CD14-positive monocyte (primary cell): ENCODE measurements at regions not wholly inside any gene's neighbourhood (a gene's known extent, or its start where the extent isn't known, plus 50 kb on each side); places are given as distances from the start of the nearest gene placed in this dataset.

Experiments used
- DNase-seq, 3 donors: peaks; one replicate each; pipeline ENCODE4 v3.0.0-alpha.2; 2011 to 2022
- H2AFZ ChIP-seq: 2 replicates; pipeline ENCODE4 v1.6.0; 2012; ENCODE audit warnings: mild to moderate bottlenecking, low read depth, low read length, inconsistent platforms; ENCODE audit not compliant: insufficient read depth, poor library complexity, severe bottlenecking
- H3K27ac ChIP-seq, 2 donors: 1 replicate in 1 of 2; 2 replicates in 1 of 2; pipeline ENCODE4 v1.5.1; 2012 to 2013; ENCODE audit warnings: low read length in 2 of 2, control low read depth in 1 of 2, inconsistent platforms in 1 of 2, low read depth in 1 of 2, mild to moderate bottlenecking in 1 of 2
- H3K27me3 ChIP-seq, 2 donors: one replicate each; pipeline versions ENCODE4 v1.6.0 to v1.6.1; 2011 to 2013; ENCODE audit warnings: low read length in 2 of 2; ENCODE audit not compliant: control insufficient read depth in 2 of 2, insufficient read depth in 2 of 2
- H3K36me3 ChIP-seq, 2 donors: replicated peaks in 1 of 2; 1 replicate in 1 of 2; 2 replicates in 1 of 2; pipeline versions ENCODE4 v1.5.1 to v1.6.1; 2012 to 2013; ENCODE audit warnings: low read length in 2 of 2, control low read depth in 1 of 2, inconsistent platforms in 1 of 2, mild to moderate bottlenecking in 1 of 2; ENCODE audit not compliant: insufficient read depth in 2 of 2, control insufficient read depth in 1 of 2
- H3K4me1 ChIP-seq, 2 donors: 1 replicate in 1 of 2; 2 replicates in 1 of 2; pipeline versions ENCODE4 v1.5.1 to v1.6.1; 2012 to 2013; ENCODE audit warnings: low read length in 2 of 2, control low read depth in 1 of 2, inconsistent platforms in 1 of 2, mild to moderate bottlenecking in 1 of 2, moderate library complexity in 1 of 2; ENCODE audit not compliant: insufficient read depth in 2 of 2, control insufficient read depth in 1 of 2
- H3K4me2 ChIP-seq: replicated peaks from 2 replicates; pipeline ENCODE3; 2012; ENCODE audit warnings: low read length, moderate library complexity, mild to moderate bottlenecking; ENCODE audit not compliant: poor library complexity, severe bottlenecking; ENCODE audit errors: extremely low read depth
- H3K4me3 ChIP-seq, 3 experiments: fragments of 200-600 bp in 1 of 3; sonication (generic) in 1 of 3; replicated peaks in 1 of 3; 1 replicate in 2 of 3; 2 replicates in 1 of 3; pipeline ENCODE4 v1.5.1; 2011 to 2013; ENCODE audit warnings: low read length in 3 of 3, mild to moderate bottlenecking in 3 of 3, control low read depth in 2 of 3, low read depth in 2 of 3, inconsistent platforms in 1 of 3, moderate library complexity in 1 of 3
- H3K79me2 ChIP-seq: 2 replicates; pipeline ENCODE4 v1.6.0; 2012; ENCODE audit warnings: mild to moderate bottlenecking, control low read depth, inconsistent platforms, low read length, moderate library complexity; ENCODE audit not compliant: insufficient read depth
- H3K9ac ChIP-seq: 2 replicates; pipeline ENCODE4 v1.6.0; 2017; ENCODE audit warnings: low read length, mild to moderate bottlenecking; ENCODE audit not compliant: insufficient read depth, poor library complexity, severe bottlenecking
- H3K9me3 ChIP-seq, 2 donors: replicated peaks in 1 of 2; 1 replicate in 1 of 2; 2 replicates in 1 of 2; pipeline versions ENCODE4 v1.5.1 to v1.6.1; 2012 to 2013; ENCODE audit warnings: low read length in 2 of 2, control low read depth in 1 of 2; ENCODE audit not compliant: control insufficient read depth in 1 of 2, insufficient read depth in 1 of 2
- H4K20me1 ChIP-seq: 2 replicates; pipeline ENCODE4 v1.6.0; 2012; ENCODE audit warnings: mild to moderate bottlenecking, low read length, control low read depth, moderate library complexity; ENCODE audit not compliant: insufficient read depth
- H3K27ac Mint-ChIP-seq, 7 donors: one replicate each; pipeline ENCODE4 v1.8.0; 2020; ENCODE audit warnings: mild to moderate bottlenecking in 7 of 7, mixed read lengths in 7 of 7, moderate library complexity in 6 of 7, inconsistent platforms in 2 of 7
- H3K27me3 Mint-ChIP-seq, 3 donors: one replicate each; pipeline ENCODE4 v1.8.0; 2021 to 2022; ENCODE audit warnings: low read depth in 3 of 3, mild to moderate bottlenecking in 3 of 3, mixed read lengths in 3 of 3, moderate library complexity in 3 of 3, inconsistent platforms in 1 of 3
- H3K36me3 Mint-ChIP-seq, 2 donors: one replicate each; pipeline ENCODE4 v1.8.0; 2020; ENCODE audit warnings: mixed read lengths in 2 of 2, inconsistent platforms in 1 of 2, mild to moderate bottlenecking in 1 of 2
- H3K4me1 Mint-ChIP-seq: one replicate; pipeline ENCODE4 v1.8.0; 2020; ENCODE audit warnings: mild to moderate bottlenecking, mixed read lengths
- H3K4me3 Mint-ChIP-seq, 2 donors: one replicate each; pipeline ENCODE4 v1.8.0; 2020; ENCODE audit warnings: mild to moderate bottlenecking in 2 of 2, mixed read lengths in 2 of 2, moderate library complexity in 1 of 2
- H3K9me3 Mint-ChIP-seq, 7 donors: one replicate each; pipeline ENCODE4 v1.8.0; 2020 to 2022; ENCODE audit warnings: mixed read lengths in 7 of 7, mild to moderate bottlenecking in 6 of 7, moderate library complexity in 6 of 7, inconsistent platforms in 2 of 7
- CTCF ChIP-seq: fragments of 200-600 bp; IDR thresholded peaks from one replicate; pipeline ENCODE4 v1.8.0; 2022; ENCODE audit warnings: antibody characterized with exemption, mild to moderate bottlenecking
- WGBS: methylation state at CpG from one replicate; pipeline ENCODE4 v1.1.5; 2013; ENCODE audit warnings: missing lambda C conversion rate; ENCODE audit not compliant: insufficient coverage; 5-methylcytosine and 5-hydroxymethylcytosine counted together
- intact Hi-C, 2 donors: fragments of 100-400 bp; cut with micrococcal nuclease; formaldehyde crosslinking; loops; one replicate each; pipeline versions ENCODE4 v1.15.0 to v1.15.1; 2023

- Mint-ChIP-seq H3K27me3 (peaks cover 0 to 3% (median 0%) of the 10 kb centered on the region in 3 donors), H3K4me1 (no peaks in the 10 kb centered on the region), H3K9me3 (peaks cover 0 to 12% (median 3%) of the 10 kb centered on the region in 7 donors), H3K4me3 (no peak overlapping the region), H3K27ac (no peak overlapping the region), H3K36me3 (no peaks in the 10 kb centered on the region)
- Histone ChIP-seq H3K9me3 (no peaks in the 10 kb centered on the region), H3K27ac (no peak overlapping the region), H3K4me2 (no peak overlapping the region), H3K27me3 (no peaks in the 10 kb centered on the region), H3K4me1 (no peaks in the 10 kb centered on the region), H2AFZ (no peak overlapping the region), H3K79me2 (no peaks in the 10 kb centered on the region), H3K4me3 (no peak overlapping the region), H3K9ac (no peak overlapping the region), H4K20me1 (no peaks in the 10 kb centered on the region), H3K36me3 (no peaks in the 10 kb centered on the region)
- no peak for TF ChIP-seq CTCF
- intact Hi-C loops = no loop called here
- no CpG with 5 or more reads among the region's 4 CpGs for WGBS
- no peak for DNase-seq
Measured at GRCh38 chr10:52420656-52421055, 106.6 kb downstream of the DKK1 start.

GRCh38 chr10:52423369-52423768, 109.3 kb downstream of the DKK1 start:
- H4K20me1 ChIP-seq = no peaks in the 10 kb centered on the region
- H3K9me3 Mint-ChIP-seq = peaks cover 0 to 12% (median 3%) of the 10 kb centered on the region in 7 donors
- H3K36me3 Mint-ChIP-seq = no peaks in the 10 kb centered on the region
- no peak overlapping the region for H3K4me3 ChIP-seq
- H3K27ac Mint-ChIP-seq = no peak overlapping the region
- H3K4me3 Mint-ChIP-seq = no peak overlapping the region
- H3K27me3 Mint-ChIP-seq = peaks cover 0 to 2% (median 0%) of the 10 kb centered on the region in 3 donors
- H3K27me3 ChIP-seq = no peaks in the 10 kb centered on the region
- H3K36me3 ChIP-seq = no peaks in the 10 kb centered on the region
- no peaks in the 10 kb centered on the region for H3K9me3 ChIP-seq
- no peaks in the 10 kb centered on the region for H3K4me1 ChIP-seq
- no peaks in the 10 kb centered on the region for H3K79me2 ChIP-seq
- H3K4me2 ChIP-seq = no peak overlapping the region
- no peak for TF ChIP-seq CTCF
- H2AFZ ChIP-seq = no peak overlapping the region
- no peak for DNase-seq
- H3K9ac ChIP-seq = no peak overlapping the region
- H3K4me1 Mint-ChIP-seq = no peaks in the 10 kb centered on the region
- H3K27ac ChIP-seq = no peak overlapping the region
- no CpG with 5 or more reads among the region's 4 CpGs for WGBS
- intact Hi-C loops = no loop called here
